EH (cell line): ENCODE measurements at regions not wholly inside any gene's neighbourhood (a gene's known extent, or its start where the extent isn't known, plus 50 kb on each side); places are given as distances from the start of the nearest gene placed in this dataset.
"Not testable (repeated sequence)": the region's sequence is repeated elsewhere in the genome, so short reads cannot be mapped to it uniquely, and the experiment has no call there.

Experiments used
- DNase-seq: peaks from one replicate; pipeline ENCODE4 v3.0.0-alpha.2; 2015; ENCODE audit warnings: low read depth

GRCh38 chr7:81181066-81181465 lies 262.2 kb upstream of the SEMA3C start:
- peak; percentile 25 for DNase-seq

DNA sequence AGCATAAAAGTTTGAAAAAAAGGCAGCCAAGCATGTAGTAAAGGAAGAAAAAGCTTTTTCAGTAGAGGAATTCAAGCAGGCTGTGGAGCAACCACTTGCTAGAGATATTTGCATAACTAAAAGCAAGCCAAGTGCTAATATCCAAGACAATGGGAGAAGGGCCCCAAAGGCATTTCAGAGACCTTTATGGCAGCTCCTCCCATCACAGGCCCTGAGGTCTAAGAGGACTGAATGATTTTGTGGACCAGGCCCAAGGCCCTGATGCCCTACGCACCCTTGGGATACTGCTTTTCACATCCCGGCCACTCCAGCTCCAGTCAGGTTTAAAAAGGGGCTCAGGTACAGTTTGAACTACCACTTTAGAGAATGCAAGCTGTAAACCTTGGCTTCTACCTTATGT lies 261.7 kb upstream of the SEMA3C start:
- DNase-seq, result no peak

GRCh38 chr7:81175275-81175940 lies 256.6 kb upstream of the SEMA3C start:
- peak; percentile 34 for DNase-seq

GRCh38 chr7:81173766-81174281 lies 255.0 kb upstream of the SEMA3C start:
- peak; percentile 54 for DNase-seq

- DNase-seq, result peak; percentile 43
Observed at GRCh38 chr7:81170291-81170690, 251.4 kb upstream of the SEMA3C start.

GRCh38 chr7:81167934-81168333 lies 249.1 kb upstream of the SEMA3C start:
- no peak for DNase-seq

DNA sequence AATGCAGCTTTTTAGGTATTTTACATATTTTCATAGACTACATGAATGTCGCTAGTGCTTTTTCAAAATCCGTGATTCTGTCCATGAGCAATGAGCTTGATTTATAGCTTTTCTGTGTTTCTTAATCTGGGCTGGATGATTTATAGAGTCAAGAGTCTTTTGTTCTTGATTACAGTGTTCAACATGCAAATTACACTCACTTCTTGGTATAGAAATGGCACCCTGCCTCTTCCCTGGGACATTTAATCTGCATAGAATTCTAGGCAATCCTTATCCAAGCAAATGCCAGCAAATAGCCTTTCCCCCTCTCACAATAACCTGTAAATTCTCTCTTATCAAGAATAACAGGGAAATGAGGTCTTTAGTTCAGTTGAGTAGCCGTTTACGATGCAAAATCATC lies 246.2 kb upstream of the SEMA3C start:
- DNase-seq, result no peak

DNA sequence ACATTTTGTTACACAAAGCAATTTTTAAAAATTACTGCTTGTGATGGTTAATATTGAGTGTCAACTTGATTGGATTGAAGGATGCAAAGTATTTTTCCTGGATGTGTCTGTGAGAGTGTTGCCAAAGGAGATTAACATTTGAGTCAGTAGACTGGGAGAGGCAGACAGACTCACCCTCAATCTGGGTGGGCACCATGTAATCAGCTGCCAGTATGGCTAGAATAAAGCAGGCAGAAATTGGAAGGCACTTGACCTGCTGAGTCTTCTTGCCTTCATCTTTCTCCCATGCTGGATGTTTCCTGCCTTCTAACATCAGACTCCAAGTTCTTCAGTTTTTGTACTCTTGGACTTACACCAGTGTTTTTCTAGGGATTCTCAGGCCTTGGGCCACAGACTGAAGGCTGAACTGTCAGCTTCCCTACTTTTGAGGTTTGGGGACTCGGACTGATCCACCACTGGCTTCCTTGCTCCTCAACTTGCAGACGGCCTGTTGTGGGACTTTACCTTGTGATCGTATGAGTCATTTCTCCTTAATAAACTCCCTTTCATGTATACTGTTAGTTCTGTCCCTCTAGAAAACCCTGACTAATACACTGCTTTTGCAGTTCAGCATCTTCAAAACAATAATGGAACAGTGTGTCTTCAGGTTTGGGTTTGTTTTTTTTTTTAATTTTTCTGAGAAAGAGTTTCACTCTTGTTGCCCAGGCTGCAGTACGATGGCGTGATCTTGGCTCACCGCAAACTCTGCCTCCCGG lies 244.1 kb upstream of the SEMA3C start:
- DNase-seq, result no peak

GRCh38 chr7:81162234-81162633 lies 243.4 kb upstream of the SEMA3C start:
- DNase-seq, result no peak

DNA sequence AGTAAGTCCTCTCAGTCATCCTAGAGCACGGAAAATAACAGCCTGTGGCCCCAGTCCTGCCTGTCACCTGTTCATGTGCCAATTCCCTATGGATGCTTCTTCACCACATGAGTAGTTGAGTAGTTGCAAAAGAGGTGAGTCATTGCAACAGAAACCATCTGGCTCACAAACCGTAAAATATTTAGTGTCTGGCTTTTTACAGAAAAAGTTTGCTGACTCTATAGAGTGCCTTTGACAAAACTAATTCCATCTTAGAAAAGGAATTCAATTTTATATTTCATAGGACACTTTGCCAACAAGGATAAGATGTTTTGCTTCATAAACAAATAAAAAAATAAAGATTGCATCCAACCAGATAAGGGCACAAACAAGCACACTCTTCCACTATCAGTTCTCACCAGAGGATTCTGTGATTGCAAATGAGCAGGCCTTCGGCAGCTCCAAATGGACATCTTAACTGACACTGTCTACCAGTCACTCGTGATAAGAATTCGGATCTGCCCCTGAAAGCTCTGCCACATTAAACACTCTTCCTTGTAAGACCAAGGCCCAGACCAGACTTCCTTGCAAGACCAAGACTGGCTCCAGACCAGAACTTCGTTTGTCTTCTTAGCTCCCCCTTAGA lies 242.7 kb upstream of the SEMA3C start:
- DNase-seq, result peak; percentile 81

GRCh38 chr7:81159402-81159801 lies 240.6 kb upstream of the SEMA3C start:
- peak; percentile 61 for DNase-seq

DNA sequence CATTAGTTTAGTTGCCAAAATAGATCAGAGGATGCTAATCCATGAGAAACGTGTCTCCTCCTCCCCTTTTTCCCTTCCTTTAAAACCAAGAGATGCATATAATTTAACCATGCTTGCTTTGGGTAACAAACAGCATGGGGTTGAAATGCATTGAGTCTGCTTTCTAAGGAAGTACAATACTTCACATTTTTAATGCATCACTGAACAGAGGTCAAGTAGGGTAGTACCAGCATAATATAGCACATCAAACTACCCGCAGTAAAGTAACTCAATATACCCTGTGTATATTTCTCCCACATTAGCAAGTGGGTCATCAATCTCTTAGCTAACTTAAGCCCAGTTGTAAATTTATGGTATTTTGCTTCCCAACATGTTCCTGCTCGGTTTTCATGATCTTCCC lies 239.3 kb upstream of the SEMA3C start:
- DNase-seq, result no peak

DNA sequence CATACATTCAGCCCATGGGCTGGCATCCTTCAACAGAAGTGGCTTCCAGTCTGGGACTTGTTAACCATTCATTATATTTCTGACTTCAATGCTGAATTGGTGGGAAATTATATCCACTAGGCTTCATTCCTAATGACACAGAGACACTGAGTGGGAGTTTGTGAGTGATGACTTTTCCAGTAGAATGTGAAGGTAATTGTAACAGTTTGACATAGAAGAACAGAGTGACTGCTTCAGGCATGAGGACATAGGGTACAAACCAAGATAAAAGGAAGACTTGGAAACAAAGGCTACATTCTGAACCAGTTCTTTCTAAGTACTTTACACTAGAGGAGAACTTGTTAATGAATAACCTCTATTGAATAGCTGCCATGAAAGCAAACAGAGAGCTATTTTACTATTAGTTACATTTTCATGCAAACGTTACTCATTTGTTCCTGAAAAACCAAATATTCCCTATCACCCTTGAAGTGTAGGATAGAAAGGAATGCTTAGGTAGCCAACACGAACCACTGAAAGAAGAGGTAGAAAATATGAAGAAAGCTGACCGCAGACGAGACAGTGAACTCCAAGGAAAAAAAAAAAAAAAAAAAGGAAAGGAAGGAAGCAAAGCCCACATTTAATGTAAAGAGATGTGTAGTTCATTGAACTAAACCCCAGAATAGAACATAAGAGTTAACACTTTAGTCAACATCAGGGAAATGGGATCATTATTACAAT lies 237.0 kb upstream of the SEMA3C start:
- no peak for DNase-seq

DNA sequence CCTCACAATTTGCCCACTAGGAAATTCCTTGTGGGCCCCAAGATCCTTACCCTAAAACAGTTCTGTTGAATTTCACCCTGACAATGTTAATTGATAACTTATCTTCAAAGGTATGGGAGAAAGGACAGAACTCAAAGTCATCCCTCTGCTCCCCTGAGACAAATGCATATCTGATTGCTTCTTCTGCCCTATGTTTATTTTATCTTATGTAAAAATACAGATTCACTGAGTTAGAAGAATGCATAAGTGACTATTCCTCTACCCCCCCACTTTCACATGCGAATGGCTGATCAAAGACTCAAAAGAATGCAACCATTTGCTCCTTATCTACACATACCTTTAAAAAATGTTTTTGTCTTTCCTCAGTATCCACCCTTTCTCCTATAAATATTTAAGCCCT lies 235.7 kb upstream of the SEMA3C start:
- no peak for DNase-seq

DNA sequence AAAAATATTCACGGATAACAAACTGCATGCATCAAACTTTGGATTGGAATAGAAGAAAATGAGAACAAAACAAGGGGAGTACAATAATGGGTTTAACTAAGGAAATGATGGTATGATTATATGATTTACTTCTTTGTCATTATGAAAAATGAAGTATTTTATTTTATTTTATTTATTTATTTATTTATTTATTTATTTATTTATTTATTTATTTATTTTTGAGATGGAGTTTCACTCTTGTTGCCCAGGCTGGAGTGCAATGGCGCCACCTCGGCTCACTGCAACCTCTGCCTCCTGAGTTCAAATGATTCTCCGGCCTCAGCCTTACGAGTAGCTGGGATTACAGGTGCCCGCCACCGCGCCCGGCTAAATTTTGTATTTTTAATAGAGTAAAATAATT lies 234.1 kb upstream of the SEMA3C start:
- not testable (repeated sequence) for DNase-seq

GRCh38 chr7:81150951-81151361 lies 232.1 kb upstream of the SEMA3C start:
- DNase-seq, result peak; percentile 13

GRCh38 chr7:81143856-81144255 lies 225.0 kb upstream of the SEMA3C start:
- DNase-seq, result no peak

DNA sequence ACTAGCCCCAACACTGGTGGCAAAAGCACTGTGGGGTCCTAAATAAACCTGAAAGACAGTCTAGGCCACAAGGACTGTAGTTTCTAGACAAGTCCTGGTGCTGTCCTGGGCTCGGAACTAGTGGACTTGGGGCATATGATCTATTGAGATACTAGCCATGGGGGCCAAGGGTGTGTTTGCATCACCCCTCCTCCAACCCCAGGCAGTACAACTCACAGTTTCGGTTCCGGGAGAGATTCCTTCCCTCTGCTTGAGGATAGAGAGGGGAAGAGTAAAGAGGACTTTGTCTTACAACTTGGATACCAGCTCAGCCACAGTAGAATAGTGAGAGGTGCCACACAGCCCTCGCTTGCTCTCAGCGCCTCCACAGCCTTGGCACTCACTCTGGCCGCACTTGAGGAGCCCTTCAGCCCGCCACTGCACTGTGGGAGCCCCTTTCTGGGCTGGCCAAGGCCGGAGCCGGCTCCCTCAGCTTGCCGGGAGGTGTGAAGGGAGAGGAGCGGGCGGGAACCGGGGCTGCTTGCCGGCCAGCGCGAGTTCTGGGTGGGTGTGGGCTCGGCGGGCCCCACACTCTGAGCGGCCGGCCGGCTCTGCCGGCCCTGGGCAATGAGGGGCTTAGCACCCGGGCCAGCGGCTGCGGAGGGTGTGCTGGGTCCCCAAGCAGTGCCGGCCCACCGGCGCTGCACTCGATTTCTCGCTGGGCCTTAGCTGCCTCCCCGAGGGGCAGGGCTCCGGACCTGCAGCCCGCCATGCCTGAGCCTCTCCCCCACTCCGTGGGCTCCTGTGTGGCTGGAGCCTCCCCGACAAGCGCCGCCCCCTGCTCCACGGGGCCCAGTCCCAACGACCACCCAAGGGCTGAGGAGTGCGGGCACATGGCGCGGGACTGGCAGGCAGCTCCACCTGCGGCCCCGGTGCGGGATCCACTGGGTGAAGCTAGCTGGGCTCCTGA lies 222.7 kb upstream of the SEMA3C start:
- DNase-seq, result not testable (repeated sequence)

GRCh38 chr7:81140775-81141174 lies 221.9 kb upstream of the SEMA3C start:
- DNase-seq, result no peak

GRCh38 chr7:81140252-81140651 lies 221.4 kb upstream of the SEMA3C start:
- DNase-seq, result no peak

- DNase-seq, result peak; percentile 18
Observed at GRCh38 chr7:81138870-81139269, 220.0 kb upstream of the SEMA3C start.
